Activated naive CD4-positive, alpha-beta T cell treated with Interleukin-2 at 50 U/mL for 16 hours (primary cell): ENCODE measurements at regions not wholly inside any gene's neighbourhood (a gene's known extent, or its start where the extent isn't known, plus 50 kb on each side); places are given as distances from the start of the nearest gene placed in this dataset.

Experiments used
- DNase-seq: peaks from one replicate; pipeline ENCODE4 v3.0.0-alpha.2; 2020

DNA sequence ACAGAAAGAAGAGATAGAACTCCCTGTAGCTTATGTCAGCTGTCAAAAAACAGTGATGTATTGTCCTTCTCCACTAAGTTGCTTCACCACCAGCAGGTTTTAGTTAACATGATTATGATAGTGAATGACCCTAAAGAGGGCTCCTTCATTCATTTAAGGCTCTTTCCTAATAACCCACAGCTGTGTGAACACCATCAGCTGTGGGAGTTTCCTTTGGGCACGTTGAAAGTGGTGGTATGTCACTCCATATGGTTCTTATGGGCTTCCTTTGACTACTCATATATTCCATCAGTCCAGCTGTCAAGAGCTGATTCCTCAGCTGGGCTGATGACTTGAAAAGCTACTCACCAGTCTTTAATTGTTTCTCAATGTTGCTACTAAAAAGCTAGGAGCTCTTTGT is 210.3 kb downstream of the UBE2E3 start:
- no peak for DNase-seq

DNA sequence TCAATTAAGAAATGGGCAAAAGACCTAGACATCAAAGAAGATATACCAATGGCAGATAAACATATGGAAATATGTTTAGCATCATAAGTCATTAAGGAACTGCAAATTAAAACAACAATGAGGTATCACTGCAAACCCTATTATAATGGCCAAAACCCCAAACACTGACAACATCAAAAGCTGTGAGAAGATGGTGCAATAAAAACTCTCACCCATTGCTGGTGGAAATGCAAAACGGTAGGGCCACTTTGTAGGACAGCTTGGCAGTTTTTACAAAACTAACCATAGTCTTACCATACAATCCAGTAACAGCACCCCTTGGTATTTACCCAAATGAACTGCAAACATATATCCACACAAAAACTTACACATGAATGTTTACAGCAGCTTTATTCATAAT is 213.1 kb downstream of the UBE2E3 start:
- DNase-seq = no peak

DNA sequence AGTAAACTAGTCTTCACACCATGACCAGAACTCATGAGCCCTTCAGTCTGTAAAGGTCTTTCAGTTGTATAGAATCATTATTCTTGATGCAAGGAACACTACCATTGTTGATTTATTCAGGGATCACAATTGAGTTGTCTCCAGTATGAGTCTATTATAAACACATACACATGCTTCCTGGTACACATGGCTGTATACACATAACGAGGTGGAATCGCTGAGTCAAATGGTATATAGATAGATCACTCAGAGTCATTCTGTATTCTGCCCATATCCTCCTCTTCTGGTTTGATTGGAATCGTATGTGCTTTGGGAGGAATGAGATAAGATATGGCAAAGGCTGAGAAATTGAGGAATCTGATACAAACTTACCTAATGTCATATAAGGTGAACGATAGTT is 216.0 kb downstream of the UBE2E3 start:
- no peak for DNase-seq

DNA sequence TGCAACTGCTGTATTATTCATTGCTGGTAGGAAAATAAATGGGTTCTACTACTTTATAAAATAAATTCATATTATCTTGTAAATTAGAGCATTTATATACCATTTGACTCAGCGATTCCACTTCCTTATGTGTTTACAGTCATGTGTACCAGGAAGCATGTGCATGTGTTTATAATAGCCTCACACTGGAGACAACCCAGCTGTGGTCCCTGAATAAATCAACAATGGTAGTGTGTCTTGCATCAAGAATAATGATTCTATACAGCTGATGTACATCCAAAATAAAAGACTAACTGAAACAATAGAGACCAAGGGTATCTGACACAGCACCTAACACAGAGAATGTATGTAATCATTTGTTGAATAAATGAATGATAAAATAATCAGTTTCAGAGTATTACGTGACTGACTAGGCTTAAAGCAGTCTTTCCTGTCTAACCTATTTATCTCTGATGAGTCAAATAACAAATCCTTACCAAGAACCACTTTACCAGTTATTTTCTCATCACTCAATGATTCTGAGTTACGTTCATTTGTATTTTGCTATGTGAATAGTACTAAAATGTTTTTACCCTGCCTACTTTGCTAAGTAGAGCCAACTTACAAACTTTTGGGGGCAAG is 216.8 kb downstream of the UBE2E3 start:
- DNase-seq = no peak

DNA sequence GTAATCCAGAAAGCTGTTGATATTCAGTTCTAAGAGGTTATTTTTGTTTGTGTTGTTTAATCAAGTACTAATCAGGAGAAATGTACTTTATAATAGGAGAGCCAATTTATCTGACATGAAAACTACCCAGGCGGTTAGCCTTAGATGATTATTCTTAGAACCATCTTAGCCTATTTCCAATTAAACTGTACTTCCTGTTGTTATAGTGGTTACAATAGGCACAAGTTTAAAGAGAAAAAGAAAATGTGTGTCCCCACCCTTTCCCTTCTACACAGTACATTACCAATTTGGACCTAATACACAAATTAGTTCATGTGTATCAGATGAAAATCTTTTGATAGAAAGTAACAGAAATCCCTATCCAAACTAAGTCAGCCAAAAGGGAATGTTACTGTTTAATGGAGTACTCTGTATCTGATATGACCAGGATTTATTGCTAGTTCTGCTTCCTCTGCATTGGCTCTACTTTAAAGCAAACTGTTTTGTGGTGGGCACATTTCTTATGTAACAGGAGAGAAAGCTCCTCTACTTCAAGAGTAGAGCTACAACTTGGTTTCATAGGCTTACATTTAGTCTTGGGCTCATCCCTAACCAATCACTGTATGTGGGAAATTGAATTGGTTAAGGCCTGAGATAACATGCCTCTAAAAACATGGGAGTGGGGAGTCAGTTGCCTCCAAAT is 217.9 kb downstream of the UBE2E3 start:
- DNase-seq = no peak

DNA sequence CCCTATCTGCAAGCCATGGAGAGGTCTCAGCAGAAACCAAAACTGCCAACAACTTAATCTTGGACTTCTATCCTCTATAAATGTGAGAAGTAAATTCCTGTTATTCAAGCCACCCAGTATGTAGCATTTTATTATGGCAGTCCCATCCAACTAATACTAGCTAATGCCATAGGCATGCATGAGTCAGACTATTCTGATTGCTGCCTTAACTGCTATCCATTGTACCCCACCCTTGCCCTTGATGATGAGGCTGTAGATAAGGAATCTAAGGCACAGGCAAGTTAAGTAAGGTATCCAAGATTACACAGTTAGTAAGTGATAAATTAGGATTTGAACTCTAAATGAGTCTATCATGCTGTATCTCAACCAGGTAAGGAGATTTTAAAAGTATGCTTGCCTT is 223.0 kb downstream of the UBE2E3 start:
- DNase-seq = no peak

DNA sequence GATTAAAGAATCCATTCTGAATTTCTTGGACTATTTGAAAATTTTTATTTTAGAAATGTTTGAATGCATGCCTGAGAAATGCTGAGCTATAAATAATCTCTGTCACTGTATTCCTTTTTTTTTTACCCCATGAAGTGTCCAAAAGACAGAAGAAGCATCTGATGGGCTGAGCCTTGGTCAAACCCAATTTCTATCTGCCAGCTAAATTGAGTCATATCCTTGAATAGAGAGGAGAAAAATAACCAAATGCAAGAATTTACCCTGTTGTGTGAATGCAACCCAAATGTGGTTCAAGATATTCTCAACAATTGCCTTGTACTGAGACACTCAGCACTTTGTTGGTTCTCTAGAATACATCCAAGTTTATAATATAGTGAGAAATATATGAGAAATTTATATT is 223.5 kb downstream of the UBE2E3 start:
- DNase-seq = no peak

DNA sequence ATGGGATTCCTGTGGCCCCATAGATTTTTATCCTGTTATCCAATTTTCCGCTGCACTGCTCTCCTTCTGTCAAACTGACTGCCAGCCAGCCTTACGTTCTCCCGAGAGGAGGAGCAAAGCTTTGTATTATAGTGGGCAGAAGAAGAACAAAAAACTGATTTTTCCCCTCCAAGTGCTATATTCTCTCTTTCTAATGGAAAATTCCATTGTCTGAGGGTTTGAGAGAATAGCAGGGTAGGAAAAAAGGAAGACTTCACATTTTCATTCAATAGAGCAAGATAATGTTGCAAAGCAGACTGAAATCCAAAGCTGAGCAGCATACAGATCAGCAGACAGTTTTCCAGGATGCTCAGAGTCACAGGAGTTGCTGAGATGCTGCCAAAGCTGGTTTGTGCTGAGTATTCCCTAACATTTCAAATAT is 238.0 kb downstream of the UBE2E3 start:
- no peak for DNase-seq

DNA sequence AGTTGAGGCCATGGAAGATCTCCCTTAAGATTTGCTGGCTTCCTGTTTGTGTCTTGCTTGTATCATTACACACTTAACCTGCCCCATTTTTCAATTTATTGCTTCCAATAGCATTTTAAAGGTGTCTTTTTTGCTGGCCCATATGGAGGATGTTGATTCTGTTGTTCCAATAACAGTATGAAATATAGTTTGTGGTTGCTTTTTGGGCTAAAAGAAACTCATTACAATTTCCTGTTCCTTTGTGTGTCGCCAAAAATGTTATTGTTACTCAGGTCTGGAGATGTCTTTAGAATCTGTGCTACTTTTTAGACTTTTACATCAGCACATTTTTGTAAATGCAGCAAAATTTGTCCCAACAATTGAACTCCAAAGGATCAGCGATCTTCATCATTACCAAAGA is 234.0 kb upstream of the ITGA4 start:
- DNase-seq = no peak

DNA sequence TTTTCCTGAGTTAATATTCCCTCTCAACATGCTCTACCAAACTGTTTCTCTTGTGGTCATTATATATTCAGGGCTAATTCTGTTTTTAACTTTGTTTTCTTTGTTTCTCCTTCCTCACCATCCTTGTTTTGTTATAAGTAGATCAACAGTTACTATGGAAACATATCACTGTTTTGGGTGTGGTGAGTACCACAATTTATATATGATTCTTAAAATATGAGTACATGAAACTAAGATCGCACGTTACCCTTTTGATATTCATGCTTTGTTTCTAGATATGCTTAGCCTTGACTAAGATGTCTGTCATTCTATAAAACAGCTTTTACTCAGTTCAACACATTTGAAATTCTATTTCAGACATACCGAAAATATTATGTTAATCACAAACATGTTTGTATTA is 232.3 kb upstream of the ITGA4 start:
- DNase-seq = no peak

DNA sequence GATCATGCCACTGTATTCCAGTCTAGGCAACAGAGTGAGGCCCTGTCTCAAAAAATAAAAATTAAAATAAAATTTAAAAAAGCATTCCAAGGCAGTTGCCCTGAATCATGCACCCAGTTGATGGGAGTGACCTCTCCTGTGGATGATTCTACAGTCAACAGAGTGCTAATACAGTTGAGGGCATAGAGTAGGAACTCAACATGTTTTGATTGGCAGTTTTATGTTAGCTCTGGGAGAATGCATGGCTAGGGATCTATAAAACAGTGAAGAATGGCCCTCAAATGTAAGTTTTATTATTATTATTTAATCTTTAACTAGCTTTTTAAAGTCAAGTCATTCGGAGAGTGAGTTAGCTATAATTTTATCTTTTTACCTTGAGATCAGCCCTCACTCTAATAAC is 228.5 kb upstream of the ITGA4 start:
- no peak for DNase-seq

DNA sequence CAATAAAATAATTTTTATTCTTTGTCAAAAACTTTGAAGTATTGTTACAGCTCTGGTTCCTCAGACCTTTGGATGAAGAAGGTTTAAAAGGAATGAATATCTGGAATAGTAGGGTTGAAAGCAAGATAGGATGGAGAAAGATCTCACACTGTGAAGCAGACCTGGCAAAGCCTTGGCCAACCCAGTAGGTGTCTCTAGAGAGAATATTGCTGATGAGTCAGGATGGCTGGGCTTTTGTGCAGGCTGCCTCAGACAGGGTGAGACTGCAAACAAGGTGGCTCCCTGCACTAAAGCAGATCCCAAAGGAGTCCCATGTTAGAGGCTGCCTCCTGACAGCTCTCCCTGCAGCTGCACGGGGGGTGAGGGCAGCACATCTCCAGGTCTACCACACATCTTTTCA is 226.0 kb upstream of the ITGA4 start:
- DNase-seq = no peak

DNA sequence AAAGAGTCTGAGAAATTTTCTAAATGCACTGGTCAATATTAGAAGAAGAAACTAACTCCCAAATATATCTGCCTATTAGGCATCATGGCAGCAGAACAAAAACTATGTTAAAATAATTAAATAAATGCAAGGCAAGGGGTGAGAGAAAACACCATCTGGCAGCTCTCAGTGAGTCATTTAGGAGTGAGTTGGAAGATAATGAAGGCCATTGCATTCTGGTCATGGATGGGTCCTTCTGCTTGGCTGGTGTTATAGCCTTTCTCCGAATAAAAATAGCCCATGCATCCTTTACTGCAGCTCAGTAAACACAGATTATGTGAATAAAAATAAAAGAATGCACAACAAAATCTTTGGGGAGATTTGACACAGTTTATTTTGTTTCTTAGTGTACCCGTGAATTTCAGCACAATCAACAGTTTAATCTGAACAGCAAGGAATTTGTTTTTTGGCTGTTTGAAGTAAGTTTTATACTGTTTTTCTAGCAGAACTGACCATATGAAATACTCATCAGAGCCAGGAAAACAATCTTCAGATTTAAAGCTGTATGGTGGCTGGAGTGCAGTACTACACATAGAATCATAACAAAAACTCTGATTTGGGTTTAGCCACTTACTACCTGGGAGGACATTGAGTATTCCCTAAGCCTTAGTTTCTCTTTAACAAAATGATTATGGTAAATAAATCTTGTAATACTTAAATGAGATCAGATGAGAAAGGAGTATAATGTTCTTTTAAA is 225.1 kb upstream of the ITGA4 start:
- DNase-seq = no peak

DNA sequence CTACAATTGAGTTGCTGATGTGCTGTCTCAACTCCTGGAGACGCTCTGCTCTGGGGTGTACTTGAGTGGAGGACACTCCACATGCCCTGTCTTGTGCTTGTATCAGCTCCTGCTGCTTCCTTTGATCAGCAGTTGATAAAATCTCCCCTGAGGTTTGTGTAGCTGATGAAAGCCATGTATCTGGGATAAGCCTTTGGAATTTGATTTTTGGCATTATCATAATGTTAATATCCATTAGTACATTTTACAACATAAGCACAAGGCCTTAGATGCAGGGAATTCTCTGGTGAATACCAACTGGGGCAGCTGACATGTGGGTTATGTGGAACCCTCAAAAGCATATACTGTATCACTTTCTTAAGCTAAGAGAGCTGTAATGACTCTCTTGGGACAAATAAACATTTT is 222.7 kb upstream of the ITGA4 start:
- DNase-seq = no peak

DNA sequence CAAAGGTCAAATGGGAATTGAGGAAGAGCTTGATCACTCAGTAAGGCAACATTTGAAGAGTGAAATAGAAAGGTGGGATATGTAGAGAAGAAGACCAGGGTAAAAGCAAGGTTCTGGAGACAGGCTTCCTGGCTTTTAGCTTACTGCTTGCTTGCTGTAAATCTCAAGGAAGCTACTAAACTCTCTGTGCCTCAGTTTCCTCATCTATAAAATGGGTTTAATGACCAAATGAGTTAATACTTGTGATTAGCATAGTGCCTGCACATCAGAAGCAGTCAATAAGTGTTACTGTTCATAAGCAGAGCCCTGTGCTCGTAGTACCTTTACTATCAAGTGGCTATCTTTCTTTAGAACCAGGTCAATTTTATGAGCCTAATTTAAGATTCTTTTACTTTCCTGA is 222.2 kb upstream of the ITGA4 start:
- DNase-seq = no peak

DNA sequence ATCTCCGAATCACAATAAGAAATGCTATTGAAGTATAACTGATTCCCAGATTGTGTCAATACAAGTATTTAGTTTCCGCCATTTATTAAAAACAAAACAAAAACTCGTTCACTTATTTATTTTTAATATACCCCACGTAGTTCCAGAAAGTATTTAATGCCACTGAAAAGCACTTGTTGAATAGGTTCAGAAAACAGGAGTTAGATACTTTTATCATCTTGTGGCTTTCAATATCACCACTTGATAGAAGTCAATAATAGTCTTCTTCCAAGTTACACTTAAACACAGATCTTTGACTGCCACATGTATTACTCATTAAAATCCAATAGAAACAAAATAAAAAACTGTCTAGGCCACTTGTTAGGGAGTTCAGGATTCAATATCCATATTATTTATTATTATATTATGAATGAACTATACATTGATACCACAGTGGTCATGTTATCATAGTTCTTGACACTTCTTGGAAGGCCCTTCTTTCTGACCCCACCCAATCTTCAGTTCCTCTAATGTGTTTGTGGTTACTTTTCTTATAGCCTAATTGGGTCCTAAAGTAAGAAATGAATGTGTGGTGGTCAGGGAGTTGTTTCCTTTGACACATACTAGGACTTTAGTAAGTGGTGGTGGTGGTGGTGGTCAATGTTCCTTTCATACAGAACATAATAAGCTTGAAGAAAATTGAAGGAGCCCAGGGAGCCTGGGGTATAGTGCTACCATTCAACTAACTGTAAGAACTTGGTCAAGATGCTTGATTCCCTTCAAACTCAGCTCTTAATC is 221.3 kb upstream of the ITGA4 start:
- DNase-seq = no peak

DNA sequence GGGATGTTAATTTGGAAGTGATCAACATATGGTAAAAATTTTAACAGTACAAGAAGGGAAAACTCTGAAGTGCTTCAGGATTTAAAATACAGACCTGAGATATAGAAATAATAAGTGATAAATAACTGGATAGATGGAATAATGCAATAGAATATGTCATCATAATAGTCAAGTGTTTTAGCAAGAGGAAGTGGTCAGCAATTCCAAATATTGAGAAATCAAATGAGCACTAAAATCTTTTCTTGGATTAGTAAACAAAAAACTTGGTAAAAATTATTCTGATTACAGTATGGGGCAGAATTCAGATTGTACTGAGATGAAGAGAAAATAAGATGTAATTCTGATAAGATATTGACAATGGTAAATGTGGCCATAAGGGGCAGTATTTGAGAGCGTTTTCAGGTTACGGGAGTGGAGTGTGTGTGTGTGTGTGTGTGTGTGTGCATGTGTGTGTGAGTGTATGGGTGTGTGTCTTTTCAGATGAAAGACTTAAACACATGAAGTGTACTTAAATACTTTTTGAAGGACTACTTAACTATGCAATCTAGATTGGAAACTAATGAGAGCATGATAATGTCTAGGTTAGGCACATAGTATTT is 217.9 kb upstream of the ITGA4 start:
- DNase-seq = peak; percentile 7

DNA sequence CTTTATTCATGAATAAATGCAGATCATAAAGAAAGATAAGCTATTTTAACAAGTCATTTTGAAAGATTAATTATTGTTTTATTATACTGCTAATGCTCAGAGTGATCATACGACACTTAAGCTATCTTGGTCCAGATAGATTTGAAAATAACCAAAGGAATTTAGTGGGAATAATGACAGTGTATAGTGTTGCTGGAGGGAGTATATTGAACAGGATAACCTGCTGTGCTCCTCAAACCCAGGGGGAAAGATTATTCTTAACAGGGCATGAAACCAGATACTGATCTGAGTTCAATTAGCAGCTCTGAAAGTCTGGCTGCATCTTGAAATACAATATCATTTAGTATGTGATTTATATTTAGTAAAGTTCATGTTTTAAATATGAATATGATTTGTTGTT is 216.3 kb upstream of the ITGA4 start:
- DNase-seq = no peak

DNA sequence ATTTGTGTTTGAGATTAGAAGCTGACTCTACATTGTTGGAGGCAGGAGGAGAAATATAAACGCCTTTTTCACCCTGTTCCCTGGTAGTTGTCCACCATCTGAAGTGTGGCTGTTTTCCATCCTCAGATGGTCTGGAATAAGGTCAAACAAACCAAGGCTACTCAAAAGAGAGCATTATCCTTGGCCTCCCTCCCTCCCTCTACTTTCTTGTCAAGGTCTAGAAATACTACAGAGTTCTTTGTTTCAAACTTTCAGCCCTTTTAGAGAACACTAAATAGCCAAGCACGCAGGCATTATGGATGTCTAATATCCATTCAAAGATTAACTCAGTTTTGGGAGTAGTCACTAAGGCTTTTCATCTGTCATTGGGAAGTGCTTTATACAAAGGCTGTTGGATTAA is 215.8 kb upstream of the ITGA4 start:
- DNase-seq = no peak

DNA sequence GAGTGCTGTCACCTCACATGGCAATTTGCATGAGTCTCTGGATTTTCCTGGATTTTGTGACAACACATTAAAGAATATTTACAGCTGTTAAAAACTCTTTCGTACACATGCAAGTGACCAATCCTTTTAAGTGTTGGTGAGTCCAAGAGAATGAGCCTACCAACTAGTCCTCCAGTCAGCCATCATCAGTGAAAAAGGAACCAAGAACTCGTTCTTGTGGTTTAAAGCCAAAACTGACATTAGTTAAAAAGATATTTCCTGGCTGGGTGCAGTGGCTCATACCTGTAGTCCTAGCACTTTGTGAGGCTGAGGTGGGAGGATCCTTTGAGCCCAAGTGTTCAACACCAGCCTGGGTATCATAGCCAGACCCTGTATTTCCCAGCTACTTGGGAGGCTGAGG is 215.4 kb upstream of the ITGA4 start:
- peak; percentile 14 for DNase-seq

DNA sequence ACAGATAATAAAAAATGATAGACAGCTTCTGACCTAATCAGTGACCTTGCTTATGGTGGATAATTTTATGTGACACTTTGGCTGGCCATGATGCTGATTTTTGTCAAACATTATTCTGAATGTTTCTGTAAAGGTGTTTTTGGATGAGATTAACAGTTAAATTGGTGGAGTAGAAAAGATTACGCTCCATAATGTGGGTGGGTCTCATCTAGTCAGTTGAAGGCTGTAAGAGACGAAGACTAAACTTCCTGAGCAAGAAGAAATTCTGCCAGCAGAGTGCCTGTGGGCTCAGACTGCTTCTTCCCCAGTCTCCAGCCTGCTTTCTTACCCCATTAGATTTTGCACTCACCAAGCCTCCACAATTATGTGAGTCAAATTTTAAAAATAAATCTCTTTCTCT is 214.9 kb upstream of the ITGA4 start:
- DNase-seq = no peak

DNA sequence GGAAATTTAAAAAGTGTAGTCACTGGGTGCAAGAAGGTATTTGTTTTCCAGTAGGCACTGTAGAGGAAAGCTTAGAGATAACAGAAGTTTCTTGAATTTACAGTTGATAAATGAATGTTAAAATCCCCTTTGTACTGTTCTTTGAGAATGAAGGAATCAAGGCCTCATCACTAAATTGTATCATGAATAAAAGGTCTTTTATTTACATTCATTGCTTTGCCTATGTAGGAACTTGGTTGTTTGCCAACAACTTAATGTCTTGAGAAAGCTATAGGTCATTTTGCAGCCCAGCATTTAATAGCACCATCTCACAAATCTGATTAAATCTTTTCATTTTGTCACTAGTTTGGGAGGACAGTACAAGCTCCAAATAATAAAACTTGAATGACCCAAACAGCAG is 213.9 kb upstream of the ITGA4 start:
- no peak for DNase-seq

DNA sequence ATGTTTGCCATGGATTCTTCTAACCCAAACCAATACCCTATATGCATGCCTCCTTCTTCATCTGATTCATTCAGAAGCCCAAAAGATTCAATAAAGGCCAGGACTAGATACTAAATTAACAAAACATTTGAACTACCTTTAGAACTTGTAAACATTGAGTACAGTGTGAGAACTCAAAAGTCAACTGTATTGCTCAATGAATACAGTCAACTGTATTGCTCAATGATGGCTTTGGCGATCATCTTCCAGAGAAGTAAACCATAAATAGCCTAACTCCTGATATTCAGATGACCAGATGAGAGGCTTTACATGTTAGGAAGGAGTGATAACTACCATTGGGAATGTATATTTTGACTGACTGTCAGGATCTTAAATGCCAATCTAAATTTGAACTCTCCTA is 206.5 kb upstream of the ITGA4 start:
- no peak for DNase-seq
